Ascending aorta (tissue), 2 donors: ENCODE measurements at regions not wholly inside any gene's neighbourhood (a gene's known extent, or its start where the extent isn't known, plus 50 kb on each side); places are given as distances from the start of the nearest gene placed in this dataset.

ENCODE experiments used
- DNase-seq, 2 donors: peaks; one replicate each; pipeline ENCODE4 v3.0.0-alpha.2; 2019; ENCODE audit warnings: low spot score in 2 of 2
- H3K27ac ChIP-seq, 2 donors: fragments of 200-600 bp; sonication (generic); one replicate each; pipeline ENCODE4 v1.5.1; 2016 to 2017; ENCODE audit warnings: mild to moderate bottlenecking in 1 of 2
- H3K27me3 ChIP-seq: fragments of 200-600 bp; sonication (generic); one replicate; pipeline ENCODE4 v1.5.1; 2017
- H3K36me3 ChIP-seq, 2 donors: fragments of 200-600 bp; sonication (generic); one replicate each; pipeline ENCODE4 v1.5.1; 2016
- H3K4me1 ChIP-seq, 2 donors: fragments of 200-600 bp; sonication (generic); one replicate each; pipeline ENCODE4 v1.5.1; 2016 to 2017; ENCODE audit warnings: mild to moderate bottlenecking in 1 of 2
- H3K4me3 ChIP-seq, 2 donors: fragments of 200-600 bp; sonication (generic); one replicate each; pipeline ENCODE4 v1.5.1; 2016 to 2017; ENCODE audit warnings: mild to moderate bottlenecking in 1 of 2
- H3K9me3 ChIP-seq, 2 donors: fragments of 200-600 bp; sonication (generic); one replicate each; pipeline ENCODE4 v1.5.1; 2016
- CTCF ChIP-seq, 3 experiments: fragments of 200-600 bp in 2 of 3; fragments of 450-650 bp in 1 of 3; sonication (generic) in 2 of 3; IDR thresholded peaks; one replicate each; pipeline ENCODE4 v1.5.1; 2016 to 2019; ENCODE audit warnings: antibody characterized with exemption in 3 of 3, mild to moderate bottlenecking in 1 of 3, moderate library complexity in 1 of 3
- intact Hi-C: fragments of 100-400 bp; cut with DNase I; formaldehyde crosslinking; loops from one replicate; pipeline ENCODE4 v1.15.1; 2023

DNA sequence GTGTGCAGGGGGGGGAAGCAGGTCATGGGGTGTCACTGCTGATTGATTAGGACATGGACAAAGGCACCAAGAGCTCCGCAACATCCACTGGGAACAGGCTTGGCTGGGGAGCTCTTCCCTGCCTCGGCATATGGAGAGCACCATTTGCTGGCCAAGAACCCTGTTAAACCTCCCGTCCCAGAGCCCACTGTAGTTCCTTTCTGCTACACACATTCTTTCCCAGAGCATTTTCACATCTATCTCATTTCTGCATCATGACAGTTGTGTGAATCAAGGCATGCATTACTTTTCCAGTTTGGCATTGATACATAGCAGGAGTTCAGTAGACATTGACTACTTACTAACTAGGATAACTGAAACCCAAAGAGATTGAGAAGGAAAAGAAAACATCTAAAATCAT lies 333.4 kb upstream of the B3GAT1 start:
- Histone ChIP-seq H3K27ac (no peak overlapping the region), H3K36me3 (no peaks in the 10 kb centered on the region), H3K4me3 (no peak overlapping the region), H3K4me1 (peaks cover 0 to 5% of the 10 kb centered on the region in 2 donors), H3K27me3 (no peaks in the 10 kb centered on the region), H3K9me3 (no peaks in the 10 kb centered on the region)
- TF ChIP-seq CTCF (IDR thresholded peaks at IDR 0.05): no peak
- intact Hi-C loops: no loop called here
- no peak for DNase-seq

GRCh38 chr11:134743820-134744195 lies 331.8 kb upstream of the B3GAT1 start:
- no peaks in the 10 kb centered on the region for H3K36me3 ChIP-seq
- no peak for TF ChIP-seq CTCF (IDR thresholded peaks at IDR 0.05)
- DNase-seq: peak in 1 of 2 donors; percentile 21
- no peak overlapping the region for H3K27ac ChIP-seq
- H3K4me3 ChIP-seq: no peak overlapping the region
- peaks cover 0 to 5% of the 10 kb centered on the region in 2 donors for H3K4me1 ChIP-seq
- no peaks in the 10 kb centered on the region for H3K27me3 ChIP-seq
- intact Hi-C loops: no loop called here
- no peaks in the 10 kb centered on the region for H3K9me3 ChIP-seq

- no peaks in the 10 kb centered on the region for H3K27me3 ChIP-seq
- peaks cover 0 to 5% of the 10 kb centered on the region in 2 donors for H3K4me1 ChIP-seq
- no peak overlapping the region for H3K4me3 ChIP-seq
- TF ChIP-seq CTCF (IDR thresholded peaks at IDR 0.05): no peak
- peak in 1 of 2 donors; percentile 30 for DNase-seq
- H3K27ac ChIP-seq: no peak overlapping the region
- no peaks in the 10 kb centered on the region for H3K9me3 ChIP-seq
- H3K36me3 ChIP-seq: no peaks in the 10 kb centered on the region
- intact Hi-C loops: no loop called here
These were observed 331.1 kb upstream of the B3GAT1 start for GRCh38 chr11:134742956-134743819.

GRCh38 chr11:134742224-134742612 lies 330.2 kb upstream of the B3GAT1 start:
- DNase-seq: peak in 1 of 2 donors; percentile 31
- Histone ChIP-seq H3K9me3 (no peaks in the 10 kb centered on the region), H3K4me3 (no peak overlapping the region), H3K27ac (peak overlapping the region; percentile 0 to 31), H3K4me1 (peaks cover 0 to 5% of the 10 kb centered on the region in 2 donors), H3K36me3 (no peaks in the 10 kb centered on the region), H3K27me3 (no peaks in the 10 kb centered on the region)
- intact Hi-C loops: no loop called here
- TF ChIP-seq CTCF (IDR thresholded peaks at IDR 0.05): no peak

- H3K27me3 ChIP-seq: no peaks in the 10 kb centered on the region
- intact Hi-C loops: no loop called here
- H3K27ac ChIP-seq: peak overlapping the region; percentile 0 to 31
- TF ChIP-seq CTCF (IDR thresholded peaks at IDR 0.05): no peak
- DNase-seq: peak in 1 of 2 donors; percentile 21
- no peaks in the 10 kb centered on the region for H3K36me3 ChIP-seq
- no peaks in the 10 kb centered on the region for H3K9me3 ChIP-seq
- H3K4me1 ChIP-seq: peaks cover 0 to 5% of the 10 kb centered on the region in 2 donors
- H3K4me3 ChIP-seq: no peak overlapping the region
These were observed 329.6 kb upstream of the B3GAT1 start for GRCh38 chr11:134741453-134742223.
